ENCODE measurements at regions not wholly inside any gene's neighbourhood (a gene's known extent, or its start where the extent isn't known, plus 50 kb on each side); places are given as distances from the start of the nearest gene placed in this dataset.

DNA sequence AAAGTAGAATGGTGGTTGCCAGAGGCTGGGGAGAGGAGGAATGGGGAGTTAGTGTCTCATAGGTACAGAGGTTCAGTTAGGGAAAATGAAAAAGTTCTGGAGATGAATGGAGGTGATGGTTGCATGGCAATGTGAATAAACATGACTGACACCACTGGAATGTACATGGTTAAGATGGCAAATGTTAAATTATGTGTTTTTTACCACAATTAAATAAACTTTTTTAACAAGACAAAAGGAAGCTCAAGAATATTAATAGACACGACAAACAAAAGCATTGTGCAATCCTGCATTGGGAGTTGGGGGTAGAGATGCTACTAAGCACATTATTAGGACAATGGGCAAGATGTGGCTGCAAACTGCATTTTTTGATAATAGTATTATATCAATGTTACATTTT lies 147.7 kb downstream of the TWIST2 start:
- no peak for TF ChIP-seq POLR2A (IDR thresholded peaks at IDR 0.05)
- TF ChIP-seq, protein P1, sequence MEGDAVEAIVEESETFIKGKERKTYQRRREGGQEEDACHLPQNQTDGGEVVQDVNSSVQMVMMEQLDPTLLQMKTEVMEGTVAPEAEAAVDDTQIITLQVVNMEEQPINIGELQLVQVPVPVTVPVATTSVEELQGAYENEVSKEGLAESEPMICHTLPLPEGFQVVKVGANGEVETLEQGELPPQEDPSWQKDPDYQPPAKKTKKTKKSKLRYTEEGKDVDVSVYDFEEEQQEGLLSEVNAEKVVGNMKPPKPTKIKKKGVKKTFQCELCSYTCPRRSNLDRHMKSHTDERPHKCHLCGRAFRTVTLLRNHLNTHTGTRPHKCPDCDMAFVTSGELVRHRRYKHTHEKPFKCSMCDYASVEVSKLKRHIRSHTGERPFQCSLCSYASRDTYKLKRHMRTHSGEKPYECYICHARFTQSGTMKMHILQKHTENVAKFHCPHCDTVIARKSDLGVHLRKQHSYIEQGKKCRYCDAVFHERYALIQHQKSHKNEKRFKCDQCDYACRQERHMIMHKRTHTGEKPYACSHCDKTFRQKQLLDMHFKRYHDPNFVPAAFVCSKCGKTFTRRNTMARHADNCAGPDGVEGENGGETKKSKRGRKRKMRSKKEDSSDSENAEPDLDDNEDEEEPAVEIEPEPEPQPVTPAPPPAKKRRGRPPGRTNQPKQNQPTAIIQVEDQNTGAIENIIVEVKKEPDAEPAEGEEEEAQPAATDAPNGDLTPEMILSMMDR (IDR thresholded peaks at IDR 0.05), result no peak

Data from uterus (tissue), 2 donors.